Endothelial cell of umbilical vein (primary cell): ENCODE measurements at regions not wholly inside any gene's neighbourhood (a gene's known extent, or its start where the extent isn't known, plus 50 kb on each side); places are given as distances from the start of the nearest gene placed in this dataset.

Experiments
- BruUV-seq: library from RNA; stranded (reverse); fragments of 400-500 nt; replicated peaks from 2 replicates; lab custom pipeline; 2021; lab: Mats Ljungman, UMichigan
- CTCF ChIA-PET: fragments of 300-600, 350-600 bp; sonication (Branson Sonifier 250); formaldehyde crosslinking; loops from one replicate; lab custom pipeline; 2021; ENCODE audit warnings: antibody characterized with exemption, inconsistent platforms; lab: Charles Lee
- POLR2A ChIA-PET: fragments of 300-600, 350-600 bp; sonication (Branson Sonifier 250); formaldehyde crosslinking; loops from one replicate; lab custom pipeline; 2021; ENCODE audit warnings: antibody characterized with exemption, inconsistent platforms; lab: Charles Lee
- DNase-seq: peaks from one replicate; pipeline ENCODE4 v3.0.0-alpha.2; 2011; ENCODE audit warnings: low read depth, low spot score
- FAIRE-seq: peaks from 2 replicates; lab custom pipeline; 2011; peaks lifted over from hg19 to GRCh38; lab: Jason Lieb, UNC
- H2AFZ ChIP-seq: 2 replicates; pipeline ENCODE4 v1.6.0; 2012; ENCODE audit warnings: low read depth, low read length, control low read depth, inconsistent platforms
- H3K27ac ChIP-seq: 2 replicates; pipeline ENCODE4 v1.5.1; 2011; ENCODE audit warnings: low read depth, mild to moderate bottlenecking, control low read depth, low read length, moderate library complexity; ENCODE audit not compliant: insufficient read depth
- H3K27me3 ChIP-seq, 2 experiments: 2 replicates each; pipeline versions ENCODE4 v1.6.0 to v1.6.1; 2011; ENCODE audit warnings: low read length in 2 of 2, mixed read lengths in 1 of 2; ENCODE audit not compliant: control insufficient read depth in 2 of 2, insufficient read depth in 2 of 2
- H3K36me3 ChIP-seq, 2 experiments: 2 replicates in 1 of 2; 3 replicates in 1 of 2; pipeline ENCODE4 v1.5.1; 2011; ENCODE audit warnings: low read length in 2 of 2, mild to moderate bottlenecking in 1 of 2, moderate library complexity in 1 of 2; ENCODE audit not compliant: control insufficient read depth in 2 of 2, insufficient read depth in 2 of 2; ENCODE audit errors: extremely low read depth in 1 of 2
- H3K4me1 ChIP-seq: 3 replicates; pipeline ENCODE4 v1.5.1; 2011; ENCODE audit warnings: mild to moderate bottlenecking, low read length; ENCODE audit not compliant: control insufficient read depth, insufficient read depth; ENCODE audit errors: extremely low read depth
- H3K4me2 ChIP-seq: 2 replicates; pipeline ENCODE4 v1.6.1; 2011; ENCODE audit warnings: low read length, control low read depth, mixed read lengths; ENCODE audit not compliant: insufficient read depth
- H3K4me3 ChIP-seq, 3 experiments: fragments of 200-600 bp in 1 of 3; sonication (generic), shearing (Covaris generic) in 1 of 3; replicated peaks in 1 of 3; 2 replicates each; pipeline ENCODE4 v1.5.1; 2011 to 2016; ENCODE audit warnings: control low read depth in 3 of 3, low read length in 3 of 3, mild to moderate bottlenecking in 2 of 3, inconsistent platforms in 1 of 3, low read depth in 1 of 3, moderate library complexity in 1 of 3; ENCODE audit not compliant: insufficient read depth in 1 of 3
- H3K79me2 ChIP-seq: 2 replicates; pipeline ENCODE4 v1.6.0; 2012; ENCODE audit warnings: low read length, inconsistent platforms; ENCODE audit not compliant: control insufficient read depth, insufficient read depth
- H3K9ac ChIP-seq: replicated peaks from 2 replicates; pipeline ENCODE3; 2011; ENCODE audit warnings: low read length, control low read depth; ENCODE audit not compliant: insufficient read depth; ENCODE audit errors: extremely low read depth
- H3K9me1 ChIP-seq: replicated peaks from 3 replicates; pipeline ENCODE4 v1.6.0; 2011; ENCODE audit warnings: mild to moderate bottlenecking, low read length; ENCODE audit not compliant: control insufficient read depth, insufficient read depth; ENCODE audit errors: extremely low read depth
- H3K9me3 ChIP-seq: replicated peaks from 2 replicates; pipeline ENCODE4 v1.5.1; 2012; ENCODE audit warnings: low read length, inconsistent platforms; ENCODE audit not compliant: control insufficient read depth, insufficient read depth
- H4K20me1 ChIP-seq: replicated peaks from 2 replicates; pipeline ENCODE3; 2011; ENCODE audit warnings: mild to moderate bottlenecking, low read length; ENCODE audit not compliant: control insufficient read depth, insufficient read depth; ENCODE audit errors: extremely low read depth
- CTCF ChIP-seq, 2 donors: IDR thresholded peaks; 1 replicate in 1 of 2; 2 replicates in 1 of 2; pipeline ENCODE4 v1.5.1; 2011; ENCODE audit warnings: low read length in 2 of 2, mild to moderate bottlenecking in 2 of 2, moderate library complexity in 2 of 2, control low read depth in 1 of 2, inconsistent platforms in 1 of 2, low read depth in 1 of 2; ENCODE audit not compliant: insufficient read depth in 1 of 2; ENCODE audit errors: extremely low read depth in 1 of 2
- EZH2 ChIP-seq: IDR thresholded peaks from 2 replicates; pipeline ENCODE4 v1.6.1; 2012; ENCODE audit warnings: borderline replicate concordance, low read depth, mild to moderate bottlenecking, moderate library complexity, low read length, inconsistent platforms; ENCODE audit not compliant: severe bottlenecking
- FOS ChIP-seq: IDR thresholded peaks from 2 replicates; pipeline ENCODE4 v1.6.1; 2011; ENCODE audit warnings: mild to moderate bottlenecking, low read length, moderate library complexity, borderline replicate concordance; ENCODE audit not compliant: insufficient read depth
- GATA2 ChIP-seq: IDR thresholded peaks from 2 replicates; pipeline ENCODE4 v1.7.0; 2011; ENCODE audit warnings: low read depth, mild to moderate bottlenecking, moderate library complexity, mixed read lengths, low read length; ENCODE audit not compliant: insufficient read length, insufficient read depth
- JUN ChIP-seq: IDR thresholded peaks from 2 replicates; pipeline ENCODE4 v1.6.1; 2011; ENCODE audit warnings: borderline replicate concordance, low read depth; ENCODE audit not compliant: insufficient read length, insufficient read depth
- MAX ChIP-seq: IDR thresholded peaks from 2 replicates; pipeline ENCODE4 v1.6.1; 2011; ENCODE audit not compliant: insufficient read depth, insufficient read length
- MYC ChIP-seq: IDR thresholded peaks from one replicate; pipeline ENCODE4 v1.6.1; 2011; ENCODE audit warnings: mild to moderate bottlenecking, low read depth, low read length
- POLR2A ChIP-seq: IDR thresholded peaks from 2 replicates; pipeline ENCODE4 v1.6.1; 2012; ENCODE audit warnings: low read depth, mild to moderate bottlenecking, control low read depth, low read length
- POLR2AphosphoS5 ChIP-seq: IDR thresholded peaks from 2 replicates; pipeline ENCODE4 v1.6.1; 2012; ENCODE audit warnings: low read depth, mild to moderate bottlenecking, control low read depth, low read length, moderate library complexity; ENCODE audit not compliant: insufficient read depth
- dilution Hi-C: fragments of 300-500 bp; cut with MboI; formaldehyde crosslinking; loops from one replicate; pipeline ENCODE4 v1.15.0; 2019; ENCODE audit warnings: low sequenced_read_pairs; ENCODE audit not compliant: extremely low pct_ligation_motif_present
- intact Hi-C: fragments of 100-400 bp; cut with micrococcal nuclease; formaldehyde crosslinking; loops from one replicate; pipeline ENCODE4 v1.10.0; 2022

GRCh38 chr3:104746056-104746455 lies 620.7 kb upstream of the ALCAM start:
- TF ChIP-seq JUN (no peak), FOS (no peak), MYC (no peak), CTCF (IDR thresholded peaks at IDR 0.05; ENCODE audit: extremely low read depth in 1 of 2, insufficient read depth in 1 of 2, low read depth in 1 of 2, low read length in 2 of 2) (no peak), GATA2 (no peak), POLR2A (no peak), POLR2AphosphoS5 (no peak)
- Histone ChIP-seq H4K20me1 (no peaks in the 10 kb centered on the region), H3K9me3 (no peaks in the 10 kb centered on the region), H3K4me3 (no peak overlapping the region), H3K27ac (no peak overlapping the region), H3K4me1 (no peaks in the 10 kb centered on the region), H2AFZ (no peak overlapping the region), H3K9me1 (no peaks in the 10 kb centered on the region), H3K9ac (no peak overlapping the region), H3K36me3 (no peaks in the 10 kb centered on the region), H3K4me2 (no peak overlapping the region), H3K79me2 (no peaks in the 10 kb centered on the region), H3K27me3 (no peaks in the 10 kb centered on the region)
- POLR2A ChIA-PET, result no interaction called here
- intact Hi-C loops, result no loop called here
- dilution Hi-C loops, result no loop called here
- DNase-seq, result no peak
- FAIRE-seq, result no peak
- BruUV-seq, result no TSS peak
- CTCF ChIA-PET, result no interaction called here

- Histone ChIP-seq H3K4me1 (peaks cover 4% of the 10 kb centered on the region), H3K27me3 (no peaks in the 10 kb centered on the region), H3K27ac (no peak overlapping the region), H4K20me1 (no peaks in the 10 kb centered on the region), H3K4me2 (no peak overlapping the region), H3K9me3 (no peaks in the 10 kb centered on the region), H3K36me3 (no peaks in the 10 kb centered on the region), H3K9me1 (no peaks in the 10 kb centered on the region), H3K9ac (no peak overlapping the region), H3K79me2 (no peaks in the 10 kb centered on the region), H3K4me3 (no peak overlapping the region), H2AFZ (no peak overlapping the region)
- no peak for FAIRE-seq
- POLR2A ChIA-PET, result no interaction called here
- BruUV-seq, result no TSS peak
- dilution Hi-C loops, result no loop called here
- intact Hi-C loops, result no loop called here
- no peak for DNase-seq
- CTCF ChIA-PET, result no interaction called here
- TF ChIP-seq MYC (no peak), MAX (no peak), JUN (no peak), EZH2 (no peak), CTCF (IDR thresholded peaks at IDR 0.05; ENCODE audit: extremely low read depth in 1 of 2, insufficient read depth in 1 of 2, low read depth in 1 of 2, low read length in 2 of 2) (no peak), FOS (no peak), POLR2A (no peak)
Measured at GRCh38 chr3:104750581-104750980, 616.1 kb upstream of the ALCAM start.
